B cell (primary cell): ENCODE measurements at regions not wholly inside any gene's neighbourhood (a gene's known extent, or its start where the extent isn't known, plus 50 kb on each side); places are given as distances from the start of the nearest gene placed in this dataset.

Experiments
- EZH2 ChIP-seq: IDR thresholded peaks from 2 replicates; pipeline ENCODE4 v1.6.1; 2012; ENCODE audit warnings: borderline replicate concordance, low read depth, mild to moderate bottlenecking, moderate library complexity, low read length; ENCODE audit not compliant: insufficient read depth, poor library complexity, severe bottlenecking
- TF ChIP-seq, protein P1 (sequence below): fragments of 200-600 bp; IDR thresholded peaks from one replicate; pipeline ENCODE4 v1.8.0; 2022; ENCODE audit warnings: antibody characterized with exemption, mild to moderate bottlenecking

GRCh38 chr13:68428292-68428691, 1198.2 kb upstream of the PCDH9 start:
- no peak for TF ChIP-seq EZH2
- TF ChIP-seq, protein P1, sequence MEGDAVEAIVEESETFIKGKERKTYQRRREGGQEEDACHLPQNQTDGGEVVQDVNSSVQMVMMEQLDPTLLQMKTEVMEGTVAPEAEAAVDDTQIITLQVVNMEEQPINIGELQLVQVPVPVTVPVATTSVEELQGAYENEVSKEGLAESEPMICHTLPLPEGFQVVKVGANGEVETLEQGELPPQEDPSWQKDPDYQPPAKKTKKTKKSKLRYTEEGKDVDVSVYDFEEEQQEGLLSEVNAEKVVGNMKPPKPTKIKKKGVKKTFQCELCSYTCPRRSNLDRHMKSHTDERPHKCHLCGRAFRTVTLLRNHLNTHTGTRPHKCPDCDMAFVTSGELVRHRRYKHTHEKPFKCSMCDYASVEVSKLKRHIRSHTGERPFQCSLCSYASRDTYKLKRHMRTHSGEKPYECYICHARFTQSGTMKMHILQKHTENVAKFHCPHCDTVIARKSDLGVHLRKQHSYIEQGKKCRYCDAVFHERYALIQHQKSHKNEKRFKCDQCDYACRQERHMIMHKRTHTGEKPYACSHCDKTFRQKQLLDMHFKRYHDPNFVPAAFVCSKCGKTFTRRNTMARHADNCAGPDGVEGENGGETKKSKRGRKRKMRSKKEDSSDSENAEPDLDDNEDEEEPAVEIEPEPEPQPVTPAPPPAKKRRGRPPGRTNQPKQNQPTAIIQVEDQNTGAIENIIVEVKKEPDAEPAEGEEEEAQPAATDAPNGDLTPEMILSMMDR: no peak
